ENCODE measurements at regions not wholly inside any gene's neighbourhood (a gene's known extent, or its start where the extent isn't known, plus 50 kb on each side); places are given as distances from the start of the nearest gene placed in this dataset.

GRCh38 chr13:33978653-33979052 lies 160.7 kb downstream of the RFC3 start:
- FAIRE-seq = no peak
- TF ChIP-seq POLR2A (IDR thresholded peaks at IDR 0.05; ENCODE audit: low read depth, low read length) (no peak), TAF1 (IDR thresholded peaks at IDR 0.05; ENCODE audit: borderline replicate concordance, low read depth, low read length) (no peak), POLR2AphosphoS5 (IDR thresholded peaks at IDR 0.05; ENCODE audit: low read depth, low read length) (no peak)
- no peak for DNase-seq (ENCODE audit: insufficient read length)

DNA sequence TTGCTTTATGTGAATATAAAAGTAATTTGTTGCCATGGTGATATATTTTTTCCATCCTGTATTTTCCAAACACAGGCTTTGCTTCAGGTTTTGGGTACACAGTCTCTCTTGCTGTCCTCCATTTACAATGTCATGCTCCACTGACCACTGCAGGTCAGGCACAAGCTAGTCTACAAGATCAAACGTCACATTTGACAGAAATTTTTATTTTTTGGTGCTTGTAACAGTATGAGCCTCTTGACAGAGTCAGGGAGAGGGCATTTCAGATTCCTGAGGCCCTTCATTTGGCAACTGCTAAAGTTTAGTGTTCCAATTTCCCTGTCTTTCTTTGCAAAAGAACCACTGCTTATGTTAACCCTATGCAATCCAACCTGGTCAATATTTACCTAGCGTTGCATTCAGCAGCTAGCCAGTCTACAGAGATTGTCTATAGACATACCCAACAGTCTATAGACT lies 175.0 kb downstream of the RFC3 start:
- no peak for FAIRE-seq
- no peak for DNase-seq (ENCODE audit: insufficient read length)
- TF ChIP-seq TAF1 (IDR thresholded peaks at IDR 0.05; ENCODE audit: borderline replicate concordance, low read depth, low read length) (no peak), POLR2AphosphoS5 (IDR thresholded peaks at IDR 0.05; ENCODE audit: low read depth, low read length) (no peak), POLR2A (IDR thresholded peaks at IDR 0.05; ENCODE audit: low read depth, low read length) (no peak)

DNA sequence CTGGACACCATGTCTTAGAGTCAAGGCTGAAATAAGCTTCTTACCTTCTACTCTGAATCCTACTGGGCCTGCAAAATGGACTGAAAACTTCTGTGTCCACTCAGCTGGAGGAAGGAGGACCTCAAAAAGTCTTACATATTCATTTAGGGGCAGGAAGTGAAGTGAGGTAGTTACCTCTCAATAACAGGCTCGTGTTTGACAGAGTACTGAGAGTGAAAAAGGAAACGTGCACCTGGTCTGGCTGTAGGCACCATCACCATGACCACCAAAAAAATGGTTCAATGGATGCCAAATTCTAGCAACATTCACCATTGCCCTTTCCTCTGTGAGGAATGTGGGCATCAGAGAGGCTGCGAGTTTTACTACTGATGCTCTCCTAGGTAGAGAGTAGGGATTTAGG lies 176.2 kb downstream of the RFC3 start:
- DNase-seq (ENCODE audit: insufficient read length) (no peak), FAIRE-seq (no peak)
- no peak for TF ChIP-seq TAF1 (IDR thresholded peaks at IDR 0.05; ENCODE audit: borderline replicate concordance, low read depth, low read length)
- no peak for TF ChIP-seq POLR2A (IDR thresholded peaks at IDR 0.05; ENCODE audit: low read depth, low read length)
- no peak for TF ChIP-seq POLR2AphosphoS5 (IDR thresholded peaks at IDR 0.05; ENCODE audit: low read depth, low read length)

GRCh38 chr13:33994826-33995502 lies 177.0 kb downstream of the RFC3 start:
- DNase-seq (ENCODE audit: insufficient read length) (no peak), FAIRE-seq (no peak)
- no peak for TF ChIP-seq POLR2A (IDR thresholded peaks at IDR 0.05; ENCODE audit: low read depth, low read length)

GRCh38 chr13:33996636-33997035 lies 178.7 kb downstream of the RFC3 start:
- no peak for DNase-seq (ENCODE audit: insufficient read length)
- no peak for FAIRE-seq
- TF ChIP-seq TAF1 (IDR thresholded peaks at IDR 0.05; ENCODE audit: borderline replicate concordance, low read depth, low read length) (no peak), POLR2A (IDR thresholded peaks at IDR 0.05; ENCODE audit: low read depth, low read length) (no peak), POLR2AphosphoS5 (IDR thresholded peaks at IDR 0.05; ENCODE audit: low read depth, low read length) (no peak)

- FAIRE-seq (no peak), DNase-seq (ENCODE audit: insufficient read length) (no peak)
- no peak for TF ChIP-seq TAF1 (IDR thresholded peaks at IDR 0.05; ENCODE audit: borderline replicate concordance, low read depth, low read length)
- TF ChIP-seq POLR2A (IDR thresholded peaks at IDR 0.05; ENCODE audit: low read depth, low read length) = no peak
- no peak for TF ChIP-seq POLR2AphosphoS5 (IDR thresholded peaks at IDR 0.05; ENCODE audit: low read depth, low read length)
Measured at GRCh38 chr13:33997574-33997973, 179.6 kb downstream of the RFC3 start.

GRCh38 chr13:33999811-34000605 lies 182.1 kb downstream of the RFC3 start:
- no peak for TF ChIP-seq TAF1 (IDR thresholded peaks at IDR 0.05; ENCODE audit: borderline replicate concordance, low read depth, low read length)
- no peak for TF ChIP-seq POLR2AphosphoS5 (IDR thresholded peaks at IDR 0.05; ENCODE audit: low read depth, low read length)
- TF ChIP-seq POLR2A (IDR thresholded peaks at IDR 0.05; ENCODE audit: low read depth, low read length) = no peak
- DNase-seq (ENCODE audit: insufficient read length) (no peak), FAIRE-seq (no peak)

GRCh38 chr13:34000955-34001354 lies 183.0 kb downstream of the RFC3 start:
- TF ChIP-seq POLR2A (IDR thresholded peaks at IDR 0.05; ENCODE audit: low read depth, low read length) (no peak), POLR2AphosphoS5 (IDR thresholded peaks at IDR 0.05; ENCODE audit: low read depth, low read length) (no peak), TAF1 (IDR thresholded peaks at IDR 0.05; ENCODE audit: borderline replicate concordance, low read depth, low read length) (no peak)
- FAIRE-seq (no peak), DNase-seq (ENCODE audit: insufficient read length) (no peak)

- DNase-seq (ENCODE audit: insufficient read length) = no peak
- FAIRE-seq = no peak
Measured at GRCh38 chr13:34001389-34001788, 183.4 kb downstream of the RFC3 start.

GRCh38 chr13:34002141-34002540 lies 184.2 kb downstream of the RFC3 start:
- TF ChIP-seq POLR2AphosphoS5 (IDR thresholded peaks at IDR 0.05; ENCODE audit: low read depth, low read length) (no peak), POLR2A (IDR thresholded peaks at IDR 0.05; ENCODE audit: low read depth, low read length) (no peak), TAF1 (IDR thresholded peaks at IDR 0.05; ENCODE audit: borderline replicate concordance, low read depth, low read length) (no peak)
- no peak for FAIRE-seq
- DNase-seq (ENCODE audit: insufficient read length) = no peak

More at GRCh38 chr13:34001389-34001788, 183.4 kb downstream of the RFC3 start:
- no peak for TF ChIP-seq POLR2A (IDR thresholded peaks at IDR 0.05; ENCODE audit: low read depth, low read length)
- no peak for TF ChIP-seq POLR2AphosphoS5 (IDR thresholded peaks at IDR 0.05; ENCODE audit: low read depth, low read length)
- TF ChIP-seq TAF1 (IDR thresholded peaks at IDR 0.05; ENCODE audit: borderline replicate concordance, low read depth, low read length) = no peak

GRCh38 chr13:34002924-34003323 lies 185.0 kb downstream of the RFC3 start:
- DNase-seq (ENCODE audit: insufficient read length) = no peak
- TF ChIP-seq POLR2A (IDR thresholded peaks at IDR 0.05; ENCODE audit: low read depth, low read length) (no peak), TAF1 (IDR thresholded peaks at IDR 0.05; ENCODE audit: borderline replicate concordance, low read depth, low read length) (no peak), POLR2AphosphoS5 (IDR thresholded peaks at IDR 0.05; ENCODE audit: low read depth, low read length) (no peak)
- FAIRE-seq = no peak

- no peak for DNase-seq (ENCODE audit: insufficient read length)
- FAIRE-seq = no peak
- TF ChIP-seq POLR2A (IDR thresholded peaks at IDR 0.05; ENCODE audit: low read depth, low read length) = no peak
- TF ChIP-seq TAF1 (IDR thresholded peaks at IDR 0.05; ENCODE audit: borderline replicate concordance, low read depth, low read length) = no peak
Measured at GRCh38 chr13:34003656-34004055, 185.7 kb downstream of the RFC3 start.
